GM23338 (cell line): ENCODE measurements at regions not wholly inside any gene's neighbourhood (a gene's known extent, or its start where the extent isn't known, plus 50 kb on each side); places are given as distances from the start of the nearest gene placed in this dataset.

Experiments used
- EZH2 ChIP-seq: fragments of 200-600 bp; sonication (generic); IDR thresholded peaks from one replicate; pipeline ENCODE4 v1.8.0; 2017; ENCODE audit warnings: antibody characterized with exemption, mild to moderate bottlenecking, low read depth; ENCODE audit not compliant: unreplicated experiment
- POLR2AphosphoS5 ChIP-seq: IDR thresholded peaks from 2 replicates; pipeline ENCODE4 v1.6.1; 2016; ENCODE audit warnings: antibody characterized with exemption, low read depth
- TF ChIP-seq, protein P1 (sequence below), 2 experiments: fragments of 200-600 bp in 1 of 2; sonication (generic) in 1 of 2; conservative IDR thresholded peaks; 2 replicates each; pipeline versions ENCODE4 v1.5.1 to v1.6.1; 2016 to 2017; ENCODE audit warnings: antibody characterized with exemption in 2 of 2, low read depth in 2 of 2, mild to moderate bottlenecking in 2 of 2, moderate library complexity in 1 of 2

DNA sequence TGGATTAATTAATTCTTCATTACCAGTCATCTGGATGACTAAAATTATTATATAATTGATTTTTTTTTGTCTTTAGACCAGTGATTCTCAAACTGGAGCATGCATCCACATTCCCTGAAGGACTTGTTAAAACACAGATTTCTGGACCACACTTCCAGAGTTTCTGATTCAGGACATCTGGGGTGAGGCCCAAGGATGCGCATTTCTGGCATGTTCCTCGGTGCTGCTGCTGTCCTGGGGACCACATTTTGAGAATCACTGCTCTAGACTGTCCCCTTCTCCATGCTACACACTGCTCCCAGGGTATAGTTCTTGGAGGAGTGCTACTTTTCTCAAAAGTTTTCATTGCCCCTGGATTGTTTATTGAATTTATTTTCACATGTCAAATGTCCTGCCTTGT lies 145.0 kb downstream of the RNF144B start:
- TF ChIP-seq POLR2AphosphoS5 (no peak), EZH2 (no peak)
- TF ChIP-seq, protein P1, sequence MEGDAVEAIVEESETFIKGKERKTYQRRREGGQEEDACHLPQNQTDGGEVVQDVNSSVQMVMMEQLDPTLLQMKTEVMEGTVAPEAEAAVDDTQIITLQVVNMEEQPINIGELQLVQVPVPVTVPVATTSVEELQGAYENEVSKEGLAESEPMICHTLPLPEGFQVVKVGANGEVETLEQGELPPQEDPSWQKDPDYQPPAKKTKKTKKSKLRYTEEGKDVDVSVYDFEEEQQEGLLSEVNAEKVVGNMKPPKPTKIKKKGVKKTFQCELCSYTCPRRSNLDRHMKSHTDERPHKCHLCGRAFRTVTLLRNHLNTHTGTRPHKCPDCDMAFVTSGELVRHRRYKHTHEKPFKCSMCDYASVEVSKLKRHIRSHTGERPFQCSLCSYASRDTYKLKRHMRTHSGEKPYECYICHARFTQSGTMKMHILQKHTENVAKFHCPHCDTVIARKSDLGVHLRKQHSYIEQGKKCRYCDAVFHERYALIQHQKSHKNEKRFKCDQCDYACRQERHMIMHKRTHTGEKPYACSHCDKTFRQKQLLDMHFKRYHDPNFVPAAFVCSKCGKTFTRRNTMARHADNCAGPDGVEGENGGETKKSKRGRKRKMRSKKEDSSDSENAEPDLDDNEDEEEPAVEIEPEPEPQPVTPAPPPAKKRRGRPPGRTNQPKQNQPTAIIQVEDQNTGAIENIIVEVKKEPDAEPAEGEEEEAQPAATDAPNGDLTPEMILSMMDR (conservative IDR thresholded peaks at IDR 0.05; ENCODE audit: low read depth in 2 of 2): no peak
